HG03521 (cell line): ENCODE measurements at regions not wholly inside any gene's neighbourhood (a gene's known extent, or its start where the extent isn't known, plus 50 kb on each side); places are given as distances from the start of the nearest gene placed in this dataset.
"Not testable (repeated sequence)": the region's sequence is repeated elsewhere in the genome, so short reads cannot be mapped to it uniquely, and the experiment has no call there.

Experiments used
- ATAC-seq: cut with Tn5 transposase; IDR thresholded peaks from one replicate; pipeline ENCODE4 v1.9.1; 2021; ENCODE audit warnings: mild to moderate bottlenecking, moderate library complexity; ENCODE audit not compliant: unreplicated experiment

GRCh38 chr5:109630093-109630492 lies 59.6 kb upstream of the MAN2A1 start:
- no peak for ATAC-seq

GRCh38 chr5:109628591-109628990 lies 61.1 kb upstream of the MAN2A1 start:
- no peak for ATAC-seq

GRCh38 chr5:109621266-109621665 lies 68.5 kb upstream of the MAN2A1 start:
- not testable (repeated sequence) for ATAC-seq

- ATAC-seq, result no peak
Observed at GRCh38 chr5:109620651-109621050, 69.1 kb upstream of the MAN2A1 start.

- no peak for ATAC-seq
Observed at GRCh38 chr5:109619606-109620005, 70.1 kb upstream of the MAN2A1 start.

- no peak for ATAC-seq
Observed at GRCh38 chr5:109619021-109619460, 70.7 kb upstream of the MAN2A1 start.

- no peak for ATAC-seq
Observed at GRCh38 chr5:109614981-109615380, 74.7 kb upstream of the MAN2A1 start.

- no peak for ATAC-seq
Observed at GRCh38 chr5:109614301-109614700, 75.4 kb upstream of the MAN2A1 start.

- no peak for ATAC-seq
Observed at GRCh38 chr5:109612278-109612905, 77.3 kb upstream of the MAN2A1 start.

GRCh38 chr5:109611505-109611904 lies 78.2 kb upstream of the MAN2A1 start:
- no peak for ATAC-seq

GRCh38 chr5:109611061-109611460 lies 78.7 kb upstream of the MAN2A1 start:
- no peak for ATAC-seq

GRCh38 chr5:109610581-109610980 lies 79.1 kb upstream of the MAN2A1 start:
- no peak for ATAC-seq

GRCh38 chr5:109605207-109605730 lies 84.5 kb upstream of the MAN2A1 start:
- no peak for ATAC-seq

- no peak for ATAC-seq
Observed at GRCh38 chr5:109604758-109605157, 85.0 kb upstream of the MAN2A1 start.

GRCh38 chr5:109601736-109602135 lies 88.0 kb upstream of the MAN2A1 start:
- ATAC-seq, result no peak

- no peak for ATAC-seq
Observed at GRCh38 chr5:109597893-109598292, 91.8 kb upstream of the MAN2A1 start.

GRCh38 chr5:109594217-109594616 lies 95.5 kb upstream of the MAN2A1 start:
- no peak for ATAC-seq

GRCh38 chr5:109590799-109591198 lies 98.9 kb upstream of the MAN2A1 start:
- ATAC-seq, result no peak

- ATAC-seq, result no peak
Observed at GRCh38 chr5:109589986-109590385, 99.7 kb upstream of the MAN2A1 start.

GRCh38 chr5:109589239-109589638 lies 100.5 kb upstream of the MAN2A1 start:
- no peak for ATAC-seq

GRCh38 chr5:109588281-109589035 lies 101.3 kb upstream of the MAN2A1 start:
- ATAC-seq, result no peak

- ATAC-seq, result no peak
Observed at GRCh38 chr5:109584986-109585599, 104.6 kb upstream of the MAN2A1 start.
